Heart right ventricle (tissue), 16 donors: ENCODE measurements at regions not wholly inside any gene's neighbourhood (a gene's known extent, or its start where the extent isn't known, plus 50 kb on each side); places are given as distances from the start of the nearest gene placed in this dataset.

Experiments used
- ATAC-seq, 8 donors: fragments of 200-7000 bp; cut with Tn5 transposase; one replicate each; pipeline ENCODE4 v1.9.1; 2020; ENCODE audit warnings: mild to moderate bottlenecking in 8 of 8, moderate library complexity in 8 of 8, moderate number of reproducible peaks in 1 of 8
- DNase-seq, 2 donors: peaks; one replicate each; pipeline ENCODE4 v3.0.0-alpha.2; 2020
- H3K27ac ChIP-seq, 10 donors: fragments of 200-600 bp; sonication (generic) in 2 of 10; one replicate each; pipeline versions ENCODE4 v1.5.0 to v1.8.0; 2020 to 2022; ENCODE audit warnings: mild to moderate bottlenecking in 3 of 10
- H3K27me3 ChIP-seq, 7 donors: fragments of 200-600 bp; one replicate each; pipeline ENCODE4 v1.8.0; 2021 to 2022; ENCODE audit warnings: mild to moderate bottlenecking in 2 of 7
- H3K36me3 ChIP-seq, 9 donors: fragments of 200-600 bp; sonication (generic) in 1 of 9; one replicate each; pipeline versions ENCODE4 v1.5.0 to v1.8.0; 2020 to 2022; ENCODE audit warnings: mild to moderate bottlenecking in 2 of 9
- H3K4me1 ChIP-seq, 9 donors: fragments of 200-600 bp; sonication (generic) in 1 of 9; one replicate each; pipeline versions ENCODE4 v1.5.0 to v1.8.0; 2020 to 2022; ENCODE audit warnings: mild to moderate bottlenecking in 4 of 9
- H3K4me3 ChIP-seq, 10 donors: fragments of 200-600 bp; sonication (generic) in 2 of 10; one replicate each; pipeline versions ENCODE4 v1.5.0 to v1.8.0; 2020 to 2022; ENCODE audit warnings: mild to moderate bottlenecking in 7 of 10, moderate library complexity in 2 of 10
- H3K9me3 ChIP-seq, 11 donors: fragments of 200-600 bp in 10 of 11; sonication (generic) in 2 of 11; one replicate each; pipeline versions ENCODE4 v1.5.0 to v1.8.0; 2013 to 2022; ENCODE audit warnings: mild to moderate bottlenecking in 2 of 11, control low read depth in 1 of 11, moderate library complexity in 1 of 11
- CTCF ChIP-seq, 9 donors: fragments of 200-600 bp; sonication (generic) in 2 of 9; IDR thresholded peaks; one replicate each; pipeline versions ENCODE4 v1.5.0 to v1.8.0; 2021 to 2022; ENCODE audit warnings: antibody characterized with exemption in 9 of 9, mild to moderate bottlenecking in 5 of 9, moderate library complexity in 1 of 9
- WGBS, 2 donors: extraction: QIAGEN DNeasy Blood & Tissue Kit; methylation state at CpG; one replicate each; pipeline ENCODE4 v1.1.7; 2013; ENCODE audit warnings: inconsistent platforms in 1 of 2; 5-methylcytosine and 5-hydroxymethylcytosine counted together
- intact Hi-C, 10 donors: fragments of 100-400 bp; cut with DNase I; formaldehyde crosslinking; loops; one replicate each; pipeline versions ENCODE4 v1.11.1 to v1.14.2; 2022
- donor health status: Arrhythmogenic right ventricular cardiomyopathy.
- donor health status: ischemic (EF 13 %, LVEDD 7.1; RV severe dilation, severe dysfunction).
- donor health status: healthy with polysubstance abuse.
- donor health status: DM: no; HTN: yes; CAD: no.
- donor health status: DM: no; HTN: no; CAD: no.
- donor health status: ischemic (EF 25% LVEDD 6.9; RV normal size, moderate dysfunction).
- donor health status: ischemic (EF 25% LVEDD 5.7; RV mildly dilated, moderate dysfunction).
- donor health status: healthy.
- donor health status: DM: yes; HTN: yes; CAD: no.
- donor health status: Ischemic cardiomyopathy.
- donor health status: ischemic (EF 35%, LVEDD 5.7; RV mildly dilated, moderate dysfunction).
- donor health status: nonischemic (EF 11% LVEDD 7.7; RV severe dilation, severe dysfunction).
- donor health status: DM: yes; HTN: yes; CAD: no.
- donor health status: PGD.
- donor health status: ischemic (EF 29% LVEDD 5.4; RV normal size, mild dysfunction).
- donor health status: nonischemic (EF 23%, LVEDD 6.1; RV moderate dilation, normal function).

GRCh38 chr6:6910734-6911295 is 196.9 kb upstream of the RREB1 start:
- Histone ChIP-seq H3K36me3 (no peaks in the 10 kb centered on the region), H3K27me3 (no peaks in the 10 kb centered on the region), H3K4me1 (peaks cover 0 to 21% (median 6%) of the 10 kb centered on the region in 9 donors), H3K27ac (no peak overlapping the region), H3K9me3 (no peaks in the 10 kb centered on the region), H3K4me3 (no peak overlapping the region)
- TF ChIP-seq CTCF (IDR thresholded peaks at IDR 0.05) = no peak
- DNase-seq (no peak), ATAC-seq (no peak)
- 89 to 91% methylated on average over 6 of the region's 6 CpGs for WGBS, 2 donors
- intact Hi-C loops = loop anchor here in 1 of 10 donors (10.0 kb wide), 1 partner anchor 324 kb away; no protein-coding TSS in a partner anchor

GRCh38 chr6:6911391-6911790 is 196.4 kb upstream of the RREB1 start:
- intact Hi-C loops = loop anchor here in 1 of 10 donors (10.0 kb wide), 1 partner anchor 323 kb away; no protein-coding TSS in a partner anchor
- H3K9me3 ChIP-seq = no peaks in the 10 kb centered on the region
- H3K27ac ChIP-seq = no peak overlapping the region
- H3K36me3 ChIP-seq = no peaks in the 10 kb centered on the region
- 97% methylated on average over 5 of the region's 5 CpGs for WGBS, 2 donors
- H3K27me3 ChIP-seq = no peaks in the 10 kb centered on the region
- no peak for TF ChIP-seq CTCF (IDR thresholded peaks at IDR 0.05)
- H3K4me1 ChIP-seq = peaks cover 0 to 26% (median 9%) of the 10 kb centered on the region in 9 donors
- no peak for DNase-seq
- ATAC-seq = no peak
- H3K4me3 ChIP-seq = no peak overlapping the region

GRCh38 chr6:6912817-6913744 is 194.7 kb upstream of the RREB1 start:
- intact Hi-C loops = loop anchor here in 1 of 10 donors (10.0 kb wide), 1 partner anchor 322 kb away; no protein-coding TSS in a partner anchor
- no peak for ATAC-seq
- H3K27ac ChIP-seq = no peak overlapping the region

More at GRCh38 chr6:6912817-6913744, 194.7 kb upstream of the RREB1 start:
- Histone ChIP-seq H3K4me3 (no peak overlapping the region), H3K27me3 (no peaks in the 10 kb centered on the region), H3K36me3 (no peaks in the 10 kb centered on the region), H3K4me1 (peaks cover 3 to 33% (median 9%) of the 10 kb centered on the region in 9 donors), H3K9me3 (no peaks in the 10 kb centered on the region)
- TF ChIP-seq CTCF (IDR thresholded peaks at IDR 0.05) = no peak
- DNase-seq = no peak
- 69 to 72% methylated on average over 11 of the region's 11 CpGs for WGBS, 2 donors
